Panc1 (cell line): ENCODE measurements at regions not wholly inside any gene's neighbourhood (a gene's known extent, or its start where the extent isn't known, plus 50 kb on each side); places are given as distances from the start of the nearest gene placed in this dataset.

Experiments used
- ATAC-seq: fragments of 200-7000 bp; cut with Tn5 transposase; 2 replicates; pipeline ENCODE4 v1.9.1; 2020; ENCODE audit warnings: mild to moderate bottlenecking, moderate library complexity
- BruUV-seq: library from RNA; stranded (reverse); fragments of 400-500 nt; replicated peaks from 2 replicates; lab custom pipeline; 2021; lab: Mats Ljungman, UMichigan
- CTCF ChIA-PET: fragments of 300-600 bp; sonication (Branson Sonifier 250); formaldehyde crosslinking; loops from one replicate; lab custom pipeline; 2022; ENCODE audit warnings: antibody characterized with exemption; lab: Charles Lee
- POLR2A ChIA-PET: fragments of 300-600 bp; sonication (Branson Sonifier 250); formaldehyde crosslinking; loops from one replicate; lab custom pipeline; 2022; ENCODE audit warnings: antibody characterized with exemption; lab: Charles Lee
- DNase-seq: peaks from one replicate; pipeline ENCODE4 v3.0.0-alpha.2; 2010; ENCODE audit warnings: low read depth, low spot score
- H3K27ac ChIP-seq: 2 replicates; pipeline ENCODE4 v1.5.1; 2011; ENCODE audit warnings: mild to moderate bottlenecking, low read length, inconsistent platforms
- H3K27me3 ChIP-seq: fragments of 200-500 bp; sonication (Bioruptor generic); 2 replicates; pipeline ENCODE4 v1.6.0; 2014; ENCODE audit warnings: low read length, inconsistent platforms; ENCODE audit not compliant: control insufficient read depth, insufficient read depth
- H3K36me3 ChIP-seq: fragments of 200-500 bp; sonication (Bioruptor generic); 2 replicates; pipeline ENCODE4 v1.5.1; 2014; ENCODE audit warnings: inconsistent platforms, mild to moderate bottlenecking, low read length, moderate library complexity; ENCODE audit not compliant: control insufficient read depth, insufficient read depth
- H3K4me1 ChIP-seq: 2 replicates; pipeline ENCODE4 v1.5.1; 2011; ENCODE audit warnings: inconsistent platforms, mild to moderate bottlenecking, low read length, moderate library complexity; ENCODE audit not compliant: control insufficient read depth, insufficient read depth
- H3K4me3 ChIP-seq, 2 experiments: 2 replicates each; pipeline ENCODE4 v1.5.1; 2011 to 2012; ENCODE audit warnings: low read depth in 2 of 2, low read length in 2 of 2, mild to moderate bottlenecking in 2 of 2, inconsistent platforms in 1 of 2, moderate library complexity in 1 of 2
- H3K9me3 ChIP-seq: fragments of 200-500 bp; sonication (Bioruptor generic); 2 replicates; pipeline ENCODE4 v1.5.1; 2014; ENCODE audit warnings: low read depth, mild to moderate bottlenecking, inconsistent platforms, low read length, moderate library complexity; ENCODE audit not compliant: control insufficient read depth, insufficient read depth
- POLR2AphosphoS5 ChIP-seq: IDR thresholded peaks from 2 replicates; pipeline ENCODE4 v1.6.1; 2012; ENCODE audit warnings: mild to moderate bottlenecking, low read depth, low read length, moderate library complexity
- SIN3A ChIP-seq: IDR thresholded peaks from 2 replicates; pipeline ENCODE4 v1.6.1; 2012; ENCODE audit warnings: low read depth, mild to moderate bottlenecking, low read length, moderate library complexity, borderline replicate concordance; ENCODE audit not compliant: insufficient read depth
- TCF7L2 ChIP-seq: IDR thresholded peaks from 2 replicates; pipeline ENCODE4 v1.6.1; 2011; ENCODE audit warnings: mild to moderate bottlenecking, low read depth, low read length, inconsistent platforms
- in situ Hi-C: cut with HindIII; loops from 2 replicates; pipeline ENCODE4 v1.10.0; 2016; ENCODE audit warnings: low sequenced_read_pairs, low pct_unique_long_range_greater_than_20kb
- intact Hi-C: fragments of 100-400 bp; cut with micrococcal nuclease; formaldehyde crosslinking; loops from one replicate; pipeline ENCODE4 v1.10.0; 2022; ENCODE audit not compliant: unreplicated experiment
- TF ChIP-seq, protein P1 (sequence below), 2 experiments: IDR thresholded peaks; 2 replicates each; pipeline ENCODE4 v1.6.1; 2011 to 2012; ENCODE audit warnings: low read depth in 2 of 2, control low read depth in 1 of 2, low read length in 1 of 2, mild to moderate bottlenecking in 1 of 2, moderate library complexity in 1 of 2; ENCODE audit not compliant: insufficient read depth in 1 of 2
- TF ChIP-seq, protein P2 (sequence below): fragments of 450-650 bp; IDR thresholded peaks from 2 replicates; pipeline ENCODE4 v1.5.1; 2017; ENCODE audit warnings: mild to moderate bottlenecking

DNA sequence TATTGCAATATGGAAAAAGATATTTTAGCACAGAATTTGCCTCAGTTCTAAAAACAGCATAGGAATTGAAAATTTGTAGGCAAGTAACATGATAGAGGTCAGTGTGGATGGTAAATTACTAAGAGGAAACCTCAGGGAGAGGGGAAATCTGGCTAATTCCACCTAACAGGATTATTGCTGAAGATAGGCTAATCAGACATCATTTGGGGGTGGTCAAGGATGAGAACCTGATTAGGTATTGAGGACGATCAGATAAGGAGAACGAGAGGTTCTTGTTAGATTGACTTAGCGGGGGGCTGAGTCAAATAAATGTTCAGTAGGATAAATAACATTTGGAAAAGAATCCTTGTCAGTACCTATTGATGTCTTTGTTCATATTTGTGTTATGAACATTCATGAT lies 543.2 kb upstream of the LRRTM4 start:
- in situ Hi-C loops: no loop called here
- no TSS peak for BruUV-seq
- ATAC-seq (no peak), DNase-seq (no peak)
- Histone ChIP-seq H3K36me3 (no peaks in the 10 kb centered on the region), H3K27ac (no peak overlapping the region), H3K4me1 (no peaks in the 10 kb centered on the region), H3K27me3 (no peaks in the 10 kb centered on the region), H3K9me3 (no peaks in the 10 kb centered on the region; the same call in 1 of the 2 replicates), H3K4me3 (no peak overlapping the region)
- intact Hi-C loops: no loop called here
- POLR2A ChIA-PET: no interaction called here
- TF ChIP-seq SIN3A (no peak), POLR2AphosphoS5 (no peak), TCF7L2 (no peak)
- TF ChIP-seq, protein P1, sequence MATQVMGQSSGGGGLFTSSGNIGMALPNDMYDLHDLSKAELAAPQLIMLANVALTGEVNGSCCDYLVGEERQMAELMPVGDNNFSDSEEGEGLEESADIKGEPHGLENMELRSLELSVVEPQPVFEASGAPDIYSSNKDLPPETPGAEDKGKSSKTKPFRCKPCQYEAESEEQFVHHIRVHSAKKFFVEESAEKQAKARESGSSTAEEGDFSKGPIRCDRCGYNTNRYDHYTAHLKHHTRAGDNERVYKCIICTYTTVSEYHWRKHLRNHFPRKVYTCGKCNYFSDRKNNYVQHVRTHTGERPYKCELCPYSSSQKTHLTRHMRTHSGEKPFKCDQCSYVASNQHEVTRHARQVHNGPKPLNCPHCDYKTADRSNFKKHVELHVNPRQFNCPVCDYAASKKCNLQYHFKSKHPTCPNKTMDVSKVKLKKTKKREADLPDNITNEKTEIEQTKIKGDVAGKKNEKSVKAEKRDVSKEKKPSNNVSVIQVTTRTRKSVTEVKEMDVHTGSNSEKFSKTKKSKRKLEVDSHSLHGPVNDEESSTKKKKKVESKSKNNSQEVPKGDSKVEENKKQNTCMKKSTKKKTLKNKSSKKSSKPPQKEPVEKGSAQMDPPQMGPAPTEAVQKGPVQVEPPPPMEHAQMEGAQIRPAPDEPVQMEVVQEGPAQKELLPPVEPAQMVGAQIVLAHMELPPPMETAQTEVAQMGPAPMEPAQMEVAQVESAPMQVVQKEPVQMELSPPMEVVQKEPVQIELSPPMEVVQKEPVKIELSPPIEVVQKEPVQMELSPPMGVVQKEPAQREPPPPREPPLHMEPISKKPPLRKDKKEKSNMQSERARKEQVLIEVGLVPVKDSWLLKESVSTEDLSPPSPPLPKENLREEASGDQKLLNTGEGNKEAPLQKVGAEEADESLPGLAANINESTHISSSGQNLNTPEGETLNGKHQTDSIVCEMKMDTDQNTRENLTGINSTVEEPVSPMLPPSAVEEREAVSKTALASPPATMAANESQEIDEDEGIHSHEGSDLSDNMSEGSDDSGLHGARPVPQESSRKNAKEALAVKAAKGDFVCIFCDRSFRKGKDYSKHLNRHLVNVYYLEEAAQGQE (IDR thresholded peaks at IDR 0.05; ENCODE audit: insufficient read depth in 1 of 2, low read depth in 2 of 2, low read length in 1 of 2): no peak
- TF ChIP-seq, protein P2, sequence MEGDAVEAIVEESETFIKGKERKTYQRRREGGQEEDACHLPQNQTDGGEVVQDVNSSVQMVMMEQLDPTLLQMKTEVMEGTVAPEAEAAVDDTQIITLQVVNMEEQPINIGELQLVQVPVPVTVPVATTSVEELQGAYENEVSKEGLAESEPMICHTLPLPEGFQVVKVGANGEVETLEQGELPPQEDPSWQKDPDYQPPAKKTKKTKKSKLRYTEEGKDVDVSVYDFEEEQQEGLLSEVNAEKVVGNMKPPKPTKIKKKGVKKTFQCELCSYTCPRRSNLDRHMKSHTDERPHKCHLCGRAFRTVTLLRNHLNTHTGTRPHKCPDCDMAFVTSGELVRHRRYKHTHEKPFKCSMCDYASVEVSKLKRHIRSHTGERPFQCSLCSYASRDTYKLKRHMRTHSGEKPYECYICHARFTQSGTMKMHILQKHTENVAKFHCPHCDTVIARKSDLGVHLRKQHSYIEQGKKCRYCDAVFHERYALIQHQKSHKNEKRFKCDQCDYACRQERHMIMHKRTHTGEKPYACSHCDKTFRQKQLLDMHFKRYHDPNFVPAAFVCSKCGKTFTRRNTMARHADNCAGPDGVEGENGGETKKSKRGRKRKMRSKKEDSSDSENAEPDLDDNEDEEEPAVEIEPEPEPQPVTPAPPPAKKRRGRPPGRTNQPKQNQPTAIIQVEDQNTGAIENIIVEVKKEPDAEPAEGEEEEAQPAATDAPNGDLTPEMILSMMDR: no peak
- CTCF ChIA-PET: no interaction called here

DNA sequence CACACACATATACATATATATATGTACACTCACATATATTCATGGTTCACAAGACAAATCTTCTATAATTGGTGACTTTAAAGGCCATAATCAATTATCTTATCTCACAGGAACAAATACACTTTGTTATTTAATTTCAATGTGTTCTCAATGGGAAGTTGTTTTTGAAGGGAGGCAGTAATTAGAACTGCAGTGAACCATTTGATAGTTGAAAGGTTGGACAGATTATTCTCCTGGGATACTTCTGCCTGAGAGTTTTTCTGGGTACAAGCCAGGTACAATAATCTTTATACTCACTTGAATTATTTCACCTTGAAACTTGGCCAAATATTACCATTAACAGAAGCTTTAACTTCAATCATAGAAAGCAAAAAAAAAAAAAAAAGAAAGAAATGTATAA lies 546.6 kb upstream of the LRRTM4 start:
- TF ChIP-seq, protein P2: no peak
- TF ChIP-seq POLR2AphosphoS5: no peak
- no peak for TF ChIP-seq TCF7L2
- no peak for TF ChIP-seq SIN3A
- TF ChIP-seq, protein P1 (IDR thresholded peaks at IDR 0.05; ENCODE audit: insufficient read depth in 1 of 2, low read depth in 2 of 2, low read length in 1 of 2): no peak
- POLR2A ChIA-PET: no interaction called here
- no peak overlapping the region for H3K27ac ChIP-seq
- H3K4me1 ChIP-seq: no peaks in the 10 kb centered on the region
- H3K27me3 ChIP-seq: no peaks in the 10 kb centered on the region
- H3K9me3 ChIP-seq: no peaks in the 10 kb centered on the region; the same call in 1 of the 2 replicates
- H3K36me3 ChIP-seq: no peaks in the 10 kb centered on the region
- in situ Hi-C loops (no loop called here), intact Hi-C loops (no loop called here)
- no peak overlapping the region for H3K4me3 ChIP-seq
- DNase-seq: no peak
- no TSS peak for BruUV-seq
- CTCF ChIA-PET: no interaction called here
- ATAC-seq: no peak
